ENCODE measurements at regions not wholly inside any gene's neighbourhood (a gene's known extent, or its start where the extent isn't known, plus 50 kb on each side); places are given as distances from the start of the nearest gene placed in this dataset.

GRCh38 chr13:60933638-60934037 lies 482.0 kb downstream of the PCDH20 start:
- no peak overlapping the region for H3K4me3 ChIP-seq
- no peaks in the 10 kb centered on the region for H3K4me1 ChIP-seq
- TF ChIP-seq, protein P1, sequence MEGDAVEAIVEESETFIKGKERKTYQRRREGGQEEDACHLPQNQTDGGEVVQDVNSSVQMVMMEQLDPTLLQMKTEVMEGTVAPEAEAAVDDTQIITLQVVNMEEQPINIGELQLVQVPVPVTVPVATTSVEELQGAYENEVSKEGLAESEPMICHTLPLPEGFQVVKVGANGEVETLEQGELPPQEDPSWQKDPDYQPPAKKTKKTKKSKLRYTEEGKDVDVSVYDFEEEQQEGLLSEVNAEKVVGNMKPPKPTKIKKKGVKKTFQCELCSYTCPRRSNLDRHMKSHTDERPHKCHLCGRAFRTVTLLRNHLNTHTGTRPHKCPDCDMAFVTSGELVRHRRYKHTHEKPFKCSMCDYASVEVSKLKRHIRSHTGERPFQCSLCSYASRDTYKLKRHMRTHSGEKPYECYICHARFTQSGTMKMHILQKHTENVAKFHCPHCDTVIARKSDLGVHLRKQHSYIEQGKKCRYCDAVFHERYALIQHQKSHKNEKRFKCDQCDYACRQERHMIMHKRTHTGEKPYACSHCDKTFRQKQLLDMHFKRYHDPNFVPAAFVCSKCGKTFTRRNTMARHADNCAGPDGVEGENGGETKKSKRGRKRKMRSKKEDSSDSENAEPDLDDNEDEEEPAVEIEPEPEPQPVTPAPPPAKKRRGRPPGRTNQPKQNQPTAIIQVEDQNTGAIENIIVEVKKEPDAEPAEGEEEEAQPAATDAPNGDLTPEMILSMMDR (IDR thresholded peaks at IDR 0.05), result no peak
- no peaks in the 10 kb centered on the region for H3K9me3 ChIP-seq
- intact Hi-C loops (cut with DNase I), result no loop called here
- no peaks in the 10 kb centered on the region for H3K27me3 ChIP-seq
- DNase-seq, result no peak
- no peaks in the 10 kb centered on the region for H3K36me3 ChIP-seq
- H3K27ac ChIP-seq, result no peak overlapping the region
- H3K9ac ChIP-seq (ENCODE audit: low read depth in 2 of 2, low read length in 2 of 2), result no peak overlapping the region

DNA sequence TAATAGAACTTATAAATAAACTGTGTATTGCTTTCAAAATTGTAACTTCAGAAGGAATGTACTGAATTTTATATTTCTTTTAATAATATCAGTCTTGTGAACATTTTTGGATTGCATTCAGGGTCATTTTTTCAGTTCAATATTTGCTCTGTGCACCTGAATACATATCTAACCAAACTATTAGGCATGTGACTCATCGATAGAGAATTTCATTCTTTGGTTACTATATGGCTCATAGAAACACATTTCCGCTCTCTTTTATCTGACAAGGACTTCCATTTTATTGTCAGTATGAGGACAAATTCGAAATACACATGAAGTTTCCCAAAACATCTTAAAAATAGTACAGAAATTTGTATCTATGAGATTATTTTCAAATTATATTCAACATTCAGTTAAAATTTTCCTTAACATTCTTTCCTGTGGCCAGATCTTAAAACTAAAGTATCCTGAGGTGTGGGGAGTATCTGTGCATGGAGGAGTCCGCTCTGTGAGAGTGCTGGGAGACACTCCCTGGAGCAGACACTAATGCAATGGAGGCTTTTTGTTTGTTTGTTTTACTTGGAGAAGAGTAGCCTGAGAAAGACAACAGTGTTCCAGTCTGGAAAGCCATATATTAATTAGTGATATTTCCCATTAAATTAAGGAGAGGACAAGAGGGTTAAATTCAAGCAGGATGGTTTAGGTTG lies 483.6 kb downstream of the PCDH20 start:
- intact Hi-C loops (cut with DNase I), result no loop called here
- Histone ChIP-seq H3K27me3 (no peaks in the 10 kb centered on the region), H3K4me1 (no peaks in the 10 kb centered on the region), H3K9me3 (no peaks in the 10 kb centered on the region), H3K9ac (ENCODE audit: low read depth in 2 of 2, low read length in 2 of 2) (no peak overlapping the region), H3K27ac (no peak overlapping the region), H3K36me3 (no peaks in the 10 kb centered on the region), H3K4me3 (no peak overlapping the region)
- TF ChIP-seq, protein P1 (IDR thresholded peaks at IDR 0.05), result no peak
- no peak for DNase-seq

DNA sequence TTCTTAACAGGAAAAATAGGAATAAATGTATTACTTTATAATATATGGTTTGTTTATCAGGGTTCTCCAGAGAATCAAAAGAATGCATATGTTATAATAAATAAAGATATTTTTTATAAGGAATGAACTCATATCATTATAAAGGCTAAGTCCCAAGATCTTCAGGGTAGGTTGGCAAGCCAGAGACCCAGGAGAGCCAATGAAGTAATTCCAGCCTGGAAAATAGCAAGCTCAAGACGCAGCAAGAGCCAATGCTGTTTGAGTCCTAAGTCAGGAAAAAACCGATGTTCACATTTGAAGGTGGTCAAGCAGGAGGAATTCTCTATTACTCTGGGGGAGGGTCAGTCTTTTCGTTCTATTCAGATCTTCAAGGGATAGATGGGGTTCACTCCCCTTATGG lies 490.0 kb downstream of the PCDH20 start:
- Histone ChIP-seq H3K9ac (ENCODE audit: low read depth in 2 of 2, low read length in 2 of 2) (no peak overlapping the region), H3K4me1 (no peaks in the 10 kb centered on the region), H3K4me3 (no peak overlapping the region), H3K27me3 (no peaks in the 10 kb centered on the region), H3K27ac (no peak overlapping the region), H3K9me3 (no peaks in the 10 kb centered on the region), H3K36me3 (no peaks in the 10 kb centered on the region)
- intact Hi-C loops (cut with DNase I), result no loop called here
- no peak for DNase-seq
- TF ChIP-seq, protein P1 (IDR thresholded peaks at IDR 0.05), result no peak

DNA sequence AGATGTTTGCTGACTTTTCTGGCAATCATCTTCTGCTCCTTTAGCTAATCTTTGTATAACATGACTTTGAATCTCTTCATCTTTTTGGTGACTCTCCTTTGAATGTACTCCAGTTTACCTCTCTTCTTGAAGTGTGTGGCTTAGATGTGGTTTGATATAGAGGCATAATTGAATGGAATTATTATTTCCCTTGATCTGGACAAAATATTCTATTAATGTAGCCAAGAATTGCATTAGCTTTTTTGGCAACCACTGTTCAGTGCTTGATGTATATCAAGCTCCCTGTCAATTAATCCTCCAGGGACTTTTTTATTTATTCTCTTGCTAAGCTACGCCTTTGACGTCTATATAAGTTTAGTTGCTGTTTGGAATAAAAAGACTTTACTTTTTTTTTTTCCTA lies 490.8 kb downstream of the PCDH20 start:
- Histone ChIP-seq H3K4me1 (no peaks in the 10 kb centered on the region), H3K9me3 (no peaks in the 10 kb centered on the region), H3K36me3 (no peaks in the 10 kb centered on the region), H3K27me3 (no peaks in the 10 kb centered on the region), H3K27ac (no peak overlapping the region), H3K9ac (ENCODE audit: low read depth in 2 of 2, low read length in 2 of 2) (no peak overlapping the region), H3K4me3 (no peak overlapping the region)
- TF ChIP-seq, protein P1 (IDR thresholded peaks at IDR 0.05), result no peak
- no peak for DNase-seq
- intact Hi-C loops (cut with DNase I), result no loop called here

DNA sequence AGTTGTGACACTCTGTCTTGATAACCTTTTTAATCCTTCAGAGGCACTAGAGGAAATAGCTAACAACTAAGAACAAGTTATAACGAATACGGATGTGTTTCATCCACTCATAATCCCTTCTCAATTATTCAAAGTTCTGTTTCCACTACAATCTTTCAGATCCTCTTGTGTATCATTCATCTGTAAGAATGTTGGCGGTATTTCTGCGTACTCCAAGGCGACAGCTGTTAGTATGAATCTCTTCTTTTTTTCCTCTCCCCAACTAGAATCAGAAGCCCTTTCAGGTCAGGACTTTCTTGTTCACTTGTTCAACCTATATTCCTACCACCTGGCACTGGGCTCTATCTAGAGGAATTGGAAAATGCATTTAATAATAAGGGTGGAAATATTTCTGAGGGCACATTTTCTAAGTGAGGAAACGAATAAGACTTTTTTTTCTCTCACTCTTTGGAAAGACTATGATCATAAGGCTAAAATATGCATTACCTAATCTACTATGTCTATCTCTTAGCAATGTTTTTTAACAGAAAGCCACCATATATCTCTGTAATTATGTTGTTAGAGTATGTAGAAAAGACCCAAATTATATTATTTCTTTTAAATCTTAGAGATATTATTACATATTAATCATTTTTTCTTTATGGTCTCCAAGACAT lies 492.9 kb downstream of the PCDH20 start:
- no peaks in the 10 kb centered on the region for H3K9me3 ChIP-seq
- H3K27ac ChIP-seq, result no peak overlapping the region
- no peak overlapping the region for H3K4me3 ChIP-seq
- DNase-seq, result no peak
- TF ChIP-seq, protein P1 (IDR thresholded peaks at IDR 0.05), result no peak
- H3K9ac ChIP-seq (ENCODE audit: low read depth in 2 of 2, low read length in 2 of 2), result no peak overlapping the region
- H3K36me3 ChIP-seq, result no peaks in the 10 kb centered on the region
- intact Hi-C loops (cut with DNase I), result no loop called here
- H3K4me1 ChIP-seq, result no peaks in the 10 kb centered on the region
- H3K27me3 ChIP-seq, result no peaks in the 10 kb centered on the region

All from colonic mucosa (tissue), 4 donors.